T1000 (cell line): ENCODE measurements at regions not wholly inside any gene's neighbourhood (a gene's known extent, or its start where the extent isn't known, plus 50 kb on each side); places are given as distances from the start of the nearest gene placed in this dataset.

ENCODE experiments used
- DNase-seq: peaks from one replicate; lab custom pipeline; 2025; ENCODE audit warnings: mixed read lengths; lab: John Stamatoyannopoulos, UW

- DNase-seq = no peak
Observed at GRCh38 chr5:143730112-143730801, 81.7 kb upstream of the HMHB1 start.

- DNase-seq = no peak
Observed at GRCh38 chr5:143729334-143729946, 82.5 kb upstream of the HMHB1 start.

GRCh38 chr5:143723159-143723558, 88.8 kb upstream of the HMHB1 start:
- no peak for DNase-seq

- no peak for DNase-seq
Observed at GRCh38 chr5:143721925-143722324, 90.0 kb upstream of the HMHB1 start.

GRCh38 chr5:143720689-143721088, 91.3 kb upstream of the HMHB1 start:
- no peak for DNase-seq

- DNase-seq = no peak
Observed at GRCh38 chr5:143717400-143717799, 94.6 kb upstream of the HMHB1 start.

GRCh38 chr5:143716881-143717280, 95.1 kb upstream of the HMHB1 start:
- DNase-seq = no peak

GRCh38 chr5:143715616-143716015, 96.3 kb upstream of the HMHB1 start:
- no peak for DNase-seq

- no peak for DNase-seq
Observed at GRCh38 chr5:143714629-143715028, 97.3 kb upstream of the HMHB1 start.

DNA sequence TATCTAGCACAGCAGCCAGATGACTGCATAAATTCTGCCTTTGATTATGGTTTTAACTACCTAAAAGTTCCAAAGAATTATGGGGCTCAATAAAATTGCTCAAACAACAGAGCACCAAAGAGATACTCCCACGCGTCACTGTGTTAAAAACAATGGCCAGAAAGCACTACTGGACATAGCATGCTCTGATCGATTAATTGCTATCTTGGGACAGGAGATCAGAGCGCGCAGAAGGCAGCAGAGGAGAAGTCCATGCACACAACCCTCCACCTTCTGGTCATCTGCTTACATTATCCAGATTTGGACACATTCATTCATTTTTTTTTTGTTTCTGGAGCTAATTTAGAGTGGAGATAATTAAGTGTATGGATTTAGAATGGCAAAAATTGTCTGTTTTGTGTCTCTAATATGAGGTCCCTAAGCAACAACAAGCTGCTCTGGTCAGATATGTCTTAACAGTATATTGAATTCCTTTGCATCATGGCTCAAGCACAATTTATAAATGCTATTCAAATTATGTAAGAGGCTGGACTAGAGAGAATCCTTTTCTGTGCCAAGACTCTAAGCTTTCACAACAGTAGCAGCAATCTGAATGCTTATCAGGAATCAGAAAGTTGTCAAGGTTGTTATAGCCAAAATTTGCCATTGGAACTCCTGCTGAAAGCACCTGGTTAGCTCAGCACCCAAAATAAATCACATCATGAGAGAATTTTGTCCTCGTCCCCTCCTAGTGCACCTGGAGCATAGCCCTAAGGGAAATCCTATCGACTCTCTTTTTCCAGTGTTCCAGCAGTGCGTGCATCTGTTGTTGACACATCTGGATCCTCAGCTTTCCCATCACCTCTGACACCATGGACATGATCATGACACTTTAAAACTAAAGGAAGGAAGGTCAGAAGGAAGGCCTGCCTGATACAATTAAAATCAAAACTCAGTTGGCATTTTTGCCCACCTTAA, 98.6 kb upstream of the HMHB1 start:
- DNase-seq = no peak

DNA sequence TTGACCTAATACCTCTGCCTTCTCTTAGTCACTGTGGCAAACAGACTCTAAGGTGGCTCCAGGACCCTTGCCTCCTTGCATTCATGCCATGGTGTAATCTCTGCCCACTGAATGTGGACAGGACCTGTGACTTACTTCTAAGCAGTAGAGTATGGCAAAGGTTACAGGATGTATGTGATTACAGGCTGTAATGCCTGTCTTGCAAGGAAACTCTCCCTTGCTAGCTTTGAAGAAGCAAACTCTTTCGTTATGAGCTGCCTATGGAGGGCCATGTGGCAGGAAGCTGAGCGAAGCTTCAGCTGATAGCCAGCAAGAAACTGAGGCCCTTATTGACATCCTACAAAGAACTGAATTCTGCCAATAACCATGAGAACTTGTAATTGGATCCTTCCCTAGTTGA, 103.3 kb upstream of the HMHB1 start:
- no peak for DNase-seq

- no peak for DNase-seq
Observed at GRCh38 chr5:143707806-143708205, 104.2 kb upstream of the HMHB1 start.

- DNase-seq = no peak
Observed at GRCh38 chr5:143705381-143705780, 106.6 kb upstream of the HMHB1 start.

GRCh38 chr5:143703659-143704058, 108.3 kb upstream of the HMHB1 start:
- no peak for DNase-seq

- DNase-seq = no peak
Observed at GRCh38 chr5:143701493-143701892, 110.5 kb upstream of the HMHB1 start.

GRCh38 chr5:143700994-143701393, 111.0 kb upstream of the HMHB1 start:
- no peak for DNase-seq

DNA sequence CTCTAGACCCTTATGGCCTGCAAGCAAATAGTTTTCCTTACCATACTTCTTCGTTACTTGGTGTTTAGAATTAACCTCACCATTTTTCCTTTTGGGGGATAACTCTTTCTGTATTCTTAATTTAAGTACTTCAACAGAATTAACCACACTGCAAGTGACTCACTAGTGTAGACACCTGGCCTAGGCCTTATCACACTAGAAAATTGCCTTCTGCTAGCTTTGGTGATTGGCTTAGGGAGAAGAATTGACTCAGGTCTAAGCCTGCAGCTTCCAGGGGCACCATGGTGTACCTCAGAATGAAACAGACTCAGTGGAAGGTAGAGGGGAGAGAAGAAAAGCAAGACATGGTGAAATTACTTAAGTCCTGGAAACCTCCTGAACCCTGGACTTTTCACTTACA, 112.8 kb upstream of the HMHB1 start:
- DNase-seq = no peak

DNA sequence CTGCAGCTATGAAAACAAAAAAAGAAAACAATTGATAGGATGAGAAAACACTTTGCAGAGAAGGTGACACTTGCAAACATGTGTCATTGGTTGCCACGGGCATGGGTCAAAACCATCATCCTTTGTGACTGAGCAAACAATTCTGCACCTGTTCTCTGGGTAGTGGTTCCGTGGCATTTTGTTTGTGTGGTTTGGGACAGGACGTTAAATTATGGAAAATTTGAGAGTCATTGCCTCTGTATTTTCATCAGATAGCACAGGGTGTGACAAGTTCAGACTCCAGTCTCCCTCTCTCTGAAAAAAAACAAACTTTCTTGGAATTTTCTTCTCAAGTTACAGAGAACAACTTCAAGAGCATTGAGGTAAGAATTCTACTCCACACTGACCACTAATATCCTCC, 113.4 kb upstream of the HMHB1 start:
- DNase-seq = no peak

- no peak for DNase-seq
Observed at GRCh38 chr5:143696921-143697320, 115.0 kb upstream of the HMHB1 start.

- DNase-seq = no peak
Observed at GRCh38 chr5:143695941-143696340, 116.0 kb upstream of the HMHB1 start.

DNA sequence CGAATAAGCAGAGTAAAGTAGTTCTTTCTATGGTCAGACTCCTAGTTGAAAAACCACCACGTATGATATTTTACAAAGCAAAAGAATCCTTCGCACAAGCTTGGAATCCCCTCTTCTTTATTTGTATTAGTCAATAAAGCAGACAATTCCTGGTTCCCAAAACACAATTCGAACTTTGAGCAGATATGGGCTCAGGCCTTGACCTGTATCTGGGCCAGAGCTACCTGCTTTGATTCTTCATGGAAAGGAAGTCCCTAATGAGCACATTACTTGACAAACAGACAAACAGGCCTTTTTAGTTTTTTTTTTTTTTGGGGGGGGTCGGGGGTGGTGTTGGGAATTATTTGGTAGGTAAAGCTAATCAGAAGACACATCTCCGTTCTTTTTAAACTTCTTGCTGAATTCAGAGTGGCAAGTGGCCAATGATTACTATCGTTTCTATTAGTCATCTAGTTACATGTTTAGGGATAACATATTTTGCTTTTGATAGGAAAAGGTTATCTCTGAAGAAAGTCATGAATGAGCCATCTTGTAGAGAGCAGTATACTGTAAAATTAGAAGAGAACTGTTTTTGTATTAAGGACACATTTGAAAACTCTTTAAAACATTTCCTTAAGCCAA, 116.6 kb upstream of the HMHB1 start:
- no peak for DNase-seq

DNA sequence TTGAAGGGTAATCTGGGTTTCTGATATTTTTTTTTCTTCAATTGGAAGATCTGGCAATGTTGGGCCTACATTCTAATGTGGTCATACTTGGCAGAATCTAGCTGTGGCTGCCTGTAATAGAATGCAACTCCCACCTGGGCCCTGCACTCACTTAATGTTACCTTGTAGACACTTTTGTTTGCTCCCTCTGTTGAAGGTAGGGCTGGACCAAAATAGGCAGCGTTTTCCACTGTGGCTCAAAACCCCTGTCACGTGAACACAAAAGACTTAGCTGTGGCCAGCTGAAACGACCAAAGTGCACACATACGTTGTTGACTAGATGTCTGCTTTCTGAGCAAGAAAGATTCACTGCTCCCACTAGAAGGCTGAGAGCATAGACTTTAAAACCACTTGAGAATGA, 117.6 kb upstream of the HMHB1 start:
- DNase-seq = no peak
